HCT116 (cell line): ENCODE measurements at regions not wholly inside any gene's neighbourhood (a gene's known extent, or its start where the extent isn't known, plus 50 kb on each side); places are given as distances from the start of the nearest gene placed in this dataset.

ENCODE experiments used
- CBX3 ChIP-seq: IDR thresholded peaks from 2 replicates; pipeline ENCODE4 v1.6.1; 2012; ENCODE audit warnings: low read depth
- EZH2 ChIP-seq: fragments of 200-600 bp; sonication (generic); IDR thresholded peaks from 2 replicates; pipeline ENCODE4 v1.6.1; 2017; ENCODE audit warnings: antibody characterized with exemption, mixed run types
- JUND ChIP-seq: IDR thresholded peaks from 2 replicates; pipeline ENCODE4 v1.6.1; 2012
- POLR2A ChIP-seq: IDR thresholded peaks from 2 replicates; pipeline ENCODE4 v1.7.0; 2011; ENCODE audit warnings: borderline replicate concordance; ENCODE audit not compliant: insufficient read depth, insufficient read length; ENCODE audit errors: extremely low read depth
- POLR2AphosphoS5 ChIP-seq: IDR thresholded peaks from 2 replicates; pipeline ENCODE4 v1.6.1; 2011; ENCODE audit warnings: mild to moderate bottlenecking, low read depth, low read length, moderate library complexity
- SP1 ChIP-seq: IDR thresholded peaks from 2 replicates; pipeline ENCODE4 v1.6.1; 2012; ENCODE audit warnings: low read depth
- YY1 ChIP-seq: IDR thresholded peaks from 2 replicates; pipeline ENCODE4 v1.6.1; 2011; ENCODE audit warnings: low read length, low read depth, moderate library complexity, mild to moderate bottlenecking; ENCODE audit not compliant: insufficient replicate concordance; ENCODE audit errors: extremely low read depth
- TF ChIP-seq, protein P1 (sequence below), 3 experiments: fragments of 200-600 bp in 1 of 3; sonication (generic) in 1 of 3; IDR thresholded peaks in 2 of 3; conservative IDR thresholded peaks in 1 of 3; 2 replicates each; pipeline ENCODE4 v1.5.1; 2012 to 2017; ENCODE audit warnings: low read depth in 2 of 3, low read length in 2 of 3, antibody characterized with exemption in 1 of 3, borderline replicate concordance in 1 of 3, control low read depth in 1 of 3, mild to moderate bottlenecking in 1 of 3, mixed read lengths in 1 of 3, mixed run types in 1 of 3, moderate library complexity in 1 of 3; ENCODE audit not compliant: insufficient read depth in 1 of 3
- TF ChIP-seq, protein P2 (sequence below): IDR thresholded peaks from 2 replicates; pipeline ENCODE4 v1.6.1; 2012; ENCODE audit warnings: low read depth

DNA sequence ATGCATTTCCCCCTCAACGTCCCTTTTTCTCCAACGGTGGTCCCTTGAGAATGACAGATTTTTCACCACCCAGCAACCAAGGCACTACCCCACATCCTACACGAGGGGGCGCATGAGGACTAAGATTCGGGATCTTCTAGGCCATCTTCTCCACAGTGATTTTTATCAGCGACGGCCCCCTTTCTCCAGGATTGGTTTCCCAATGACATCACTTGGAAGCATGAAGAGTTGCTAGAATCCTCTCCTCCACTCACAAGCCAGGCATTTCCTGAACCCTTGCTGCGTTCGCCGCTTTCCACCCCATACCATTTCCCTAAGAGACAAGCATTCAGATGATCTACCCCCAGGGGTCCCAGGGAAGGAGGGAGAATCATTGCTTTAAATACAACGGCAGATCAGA, 252.0 kb downstream of the HIVEP2 start:
- TF ChIP-seq, protein P1, sequence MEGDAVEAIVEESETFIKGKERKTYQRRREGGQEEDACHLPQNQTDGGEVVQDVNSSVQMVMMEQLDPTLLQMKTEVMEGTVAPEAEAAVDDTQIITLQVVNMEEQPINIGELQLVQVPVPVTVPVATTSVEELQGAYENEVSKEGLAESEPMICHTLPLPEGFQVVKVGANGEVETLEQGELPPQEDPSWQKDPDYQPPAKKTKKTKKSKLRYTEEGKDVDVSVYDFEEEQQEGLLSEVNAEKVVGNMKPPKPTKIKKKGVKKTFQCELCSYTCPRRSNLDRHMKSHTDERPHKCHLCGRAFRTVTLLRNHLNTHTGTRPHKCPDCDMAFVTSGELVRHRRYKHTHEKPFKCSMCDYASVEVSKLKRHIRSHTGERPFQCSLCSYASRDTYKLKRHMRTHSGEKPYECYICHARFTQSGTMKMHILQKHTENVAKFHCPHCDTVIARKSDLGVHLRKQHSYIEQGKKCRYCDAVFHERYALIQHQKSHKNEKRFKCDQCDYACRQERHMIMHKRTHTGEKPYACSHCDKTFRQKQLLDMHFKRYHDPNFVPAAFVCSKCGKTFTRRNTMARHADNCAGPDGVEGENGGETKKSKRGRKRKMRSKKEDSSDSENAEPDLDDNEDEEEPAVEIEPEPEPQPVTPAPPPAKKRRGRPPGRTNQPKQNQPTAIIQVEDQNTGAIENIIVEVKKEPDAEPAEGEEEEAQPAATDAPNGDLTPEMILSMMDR (IDR thresholded peaks at IDR 0.05 in 2 of 3, conservative IDR thresholded peaks at IDR 0.05 in 1 of 3; ENCODE audit: borderline replicate concordance in 1 of 3, insufficient read depth in 1 of 3, low read depth in 2 of 3, low read length in 2 of 3): peak; percentile 86 to 92 (median 87); a peak in 5 of 6 replicates
- TF ChIP-seq JUND (no peak), POLR2A (no peak), SP1 (no peak), CBX3 (no peak), YY1 (peak; percentile 26), EZH2 (no peak), POLR2AphosphoS5 (no peak)
- TF ChIP-seq, protein P2, sequence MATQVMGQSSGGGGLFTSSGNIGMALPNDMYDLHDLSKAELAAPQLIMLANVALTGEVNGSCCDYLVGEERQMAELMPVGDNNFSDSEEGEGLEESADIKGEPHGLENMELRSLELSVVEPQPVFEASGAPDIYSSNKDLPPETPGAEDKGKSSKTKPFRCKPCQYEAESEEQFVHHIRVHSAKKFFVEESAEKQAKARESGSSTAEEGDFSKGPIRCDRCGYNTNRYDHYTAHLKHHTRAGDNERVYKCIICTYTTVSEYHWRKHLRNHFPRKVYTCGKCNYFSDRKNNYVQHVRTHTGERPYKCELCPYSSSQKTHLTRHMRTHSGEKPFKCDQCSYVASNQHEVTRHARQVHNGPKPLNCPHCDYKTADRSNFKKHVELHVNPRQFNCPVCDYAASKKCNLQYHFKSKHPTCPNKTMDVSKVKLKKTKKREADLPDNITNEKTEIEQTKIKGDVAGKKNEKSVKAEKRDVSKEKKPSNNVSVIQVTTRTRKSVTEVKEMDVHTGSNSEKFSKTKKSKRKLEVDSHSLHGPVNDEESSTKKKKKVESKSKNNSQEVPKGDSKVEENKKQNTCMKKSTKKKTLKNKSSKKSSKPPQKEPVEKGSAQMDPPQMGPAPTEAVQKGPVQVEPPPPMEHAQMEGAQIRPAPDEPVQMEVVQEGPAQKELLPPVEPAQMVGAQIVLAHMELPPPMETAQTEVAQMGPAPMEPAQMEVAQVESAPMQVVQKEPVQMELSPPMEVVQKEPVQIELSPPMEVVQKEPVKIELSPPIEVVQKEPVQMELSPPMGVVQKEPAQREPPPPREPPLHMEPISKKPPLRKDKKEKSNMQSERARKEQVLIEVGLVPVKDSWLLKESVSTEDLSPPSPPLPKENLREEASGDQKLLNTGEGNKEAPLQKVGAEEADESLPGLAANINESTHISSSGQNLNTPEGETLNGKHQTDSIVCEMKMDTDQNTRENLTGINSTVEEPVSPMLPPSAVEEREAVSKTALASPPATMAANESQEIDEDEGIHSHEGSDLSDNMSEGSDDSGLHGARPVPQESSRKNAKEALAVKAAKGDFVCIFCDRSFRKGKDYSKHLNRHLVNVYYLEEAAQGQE: no peak
